Right lobe of liver (tissue), 4 donors: ENCODE measurements at regions not wholly inside any gene's neighbourhood (a gene's known extent, or its start where the extent isn't known, plus 50 kb on each side); places are given as distances from the start of the nearest gene placed in this dataset.

ENCODE experiments used
- POLR2A ChIP-seq: fragments of 450-650 bp; IDR thresholded peaks from one replicate; pipeline ENCODE4 v1.6.1; 2017; ENCODE audit warnings: antibody characterized with exemption, mild to moderate bottlenecking
- TF ChIP-seq, protein P1 (sequence below), 4 donors: fragments of 200-600 bp in 3 of 4; fragments of 450-650 bp in 1 of 4; IDR thresholded peaks; one replicate each; pipeline versions ENCODE4 v1.5.1 to v1.8.0; 2016 to 2022; ENCODE audit warnings: antibody characterized with exemption in 4 of 4, mild to moderate bottlenecking in 2 of 4
- donor health status: DM: no; HTN: no; CAD: no.
- donor health status: DM: no; HTN: no; CAD: no.
- donor health status: DM: no; HTN: yes; CAD: no.

DNA sequence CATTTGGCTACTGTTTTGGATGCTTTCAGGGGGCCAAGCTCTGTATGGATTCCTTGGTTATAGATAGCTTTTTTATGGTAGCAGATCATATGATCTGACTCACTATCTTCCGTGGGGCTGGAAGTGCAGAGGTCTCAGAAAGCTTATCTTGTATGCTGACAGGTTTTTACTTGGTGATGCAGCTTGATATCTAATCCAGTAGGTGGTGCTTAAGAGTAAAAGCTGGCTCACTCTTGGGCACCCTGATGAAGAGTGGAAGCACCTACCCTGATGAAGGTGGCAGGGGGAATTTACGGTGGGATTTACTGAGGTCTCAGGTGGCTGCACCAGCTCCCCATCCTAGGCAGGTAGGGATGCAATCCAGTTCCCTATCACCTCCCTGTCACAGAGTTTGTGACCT is 151.2 kb downstream of the PTBP2 start:
- TF ChIP-seq, protein P1, sequence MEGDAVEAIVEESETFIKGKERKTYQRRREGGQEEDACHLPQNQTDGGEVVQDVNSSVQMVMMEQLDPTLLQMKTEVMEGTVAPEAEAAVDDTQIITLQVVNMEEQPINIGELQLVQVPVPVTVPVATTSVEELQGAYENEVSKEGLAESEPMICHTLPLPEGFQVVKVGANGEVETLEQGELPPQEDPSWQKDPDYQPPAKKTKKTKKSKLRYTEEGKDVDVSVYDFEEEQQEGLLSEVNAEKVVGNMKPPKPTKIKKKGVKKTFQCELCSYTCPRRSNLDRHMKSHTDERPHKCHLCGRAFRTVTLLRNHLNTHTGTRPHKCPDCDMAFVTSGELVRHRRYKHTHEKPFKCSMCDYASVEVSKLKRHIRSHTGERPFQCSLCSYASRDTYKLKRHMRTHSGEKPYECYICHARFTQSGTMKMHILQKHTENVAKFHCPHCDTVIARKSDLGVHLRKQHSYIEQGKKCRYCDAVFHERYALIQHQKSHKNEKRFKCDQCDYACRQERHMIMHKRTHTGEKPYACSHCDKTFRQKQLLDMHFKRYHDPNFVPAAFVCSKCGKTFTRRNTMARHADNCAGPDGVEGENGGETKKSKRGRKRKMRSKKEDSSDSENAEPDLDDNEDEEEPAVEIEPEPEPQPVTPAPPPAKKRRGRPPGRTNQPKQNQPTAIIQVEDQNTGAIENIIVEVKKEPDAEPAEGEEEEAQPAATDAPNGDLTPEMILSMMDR (IDR thresholded peaks at IDR 0.05), result peak in 3 of 4 donors; percentile 21 to 30 (median 22)
- no peak for TF ChIP-seq POLR2A
